ENCODE measurements at regions not wholly inside any gene's neighbourhood (a gene's known extent, or its start where the extent isn't known, plus 50 kb on each side); places are given as distances from the start of the nearest gene placed in this dataset.

GRCh38 chr1:84759756-84760155, 69.5 kb upstream of the SSX2IP start:
- DNase-seq: no peak

DNA sequence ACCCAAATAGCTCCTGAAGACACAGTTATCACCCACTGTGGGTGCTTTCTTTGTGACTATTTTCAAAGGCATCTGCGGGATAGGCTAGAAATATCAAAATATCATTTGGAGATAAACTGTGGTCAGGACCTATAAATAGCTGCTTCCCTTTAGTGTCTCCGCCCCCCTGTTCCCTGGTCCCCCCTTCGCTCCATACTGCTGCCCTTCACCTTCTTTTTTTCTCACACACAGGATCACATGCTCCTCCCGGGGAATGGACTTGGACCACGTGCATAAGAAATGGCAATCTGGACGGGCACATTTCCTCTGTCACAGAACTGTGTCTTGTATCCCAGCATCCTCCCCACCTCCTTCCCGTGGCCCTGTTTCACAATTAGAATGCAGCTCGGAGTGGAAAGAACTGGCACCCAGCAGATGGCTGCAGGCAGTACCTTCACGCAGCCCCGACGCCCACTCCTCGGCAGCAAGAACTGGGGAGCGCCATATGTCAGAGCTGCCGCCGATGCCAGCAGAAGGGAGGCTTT, 68.8 kb upstream of the SSX2IP start:
- DNase-seq: no peak

DNA sequence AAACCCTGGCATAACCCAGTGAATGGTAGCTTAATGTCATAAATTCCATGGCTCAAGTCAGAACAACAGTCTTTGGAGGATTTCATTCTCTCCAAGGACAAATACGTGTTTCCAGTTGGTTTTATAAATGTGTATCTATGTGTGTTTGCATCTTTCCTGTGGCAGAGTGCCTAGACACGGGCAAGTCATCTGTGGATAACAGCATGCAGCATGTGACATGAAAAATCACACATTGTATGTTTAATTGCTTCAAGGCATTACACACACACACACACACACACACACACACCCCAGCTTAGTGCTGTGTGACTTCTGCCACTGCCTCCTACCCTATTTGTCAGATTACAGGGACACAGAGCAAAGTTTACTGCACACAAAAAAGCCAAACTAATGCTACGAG, 68.2 kb upstream of the SSX2IP start:
- no peak for DNase-seq

DNA sequence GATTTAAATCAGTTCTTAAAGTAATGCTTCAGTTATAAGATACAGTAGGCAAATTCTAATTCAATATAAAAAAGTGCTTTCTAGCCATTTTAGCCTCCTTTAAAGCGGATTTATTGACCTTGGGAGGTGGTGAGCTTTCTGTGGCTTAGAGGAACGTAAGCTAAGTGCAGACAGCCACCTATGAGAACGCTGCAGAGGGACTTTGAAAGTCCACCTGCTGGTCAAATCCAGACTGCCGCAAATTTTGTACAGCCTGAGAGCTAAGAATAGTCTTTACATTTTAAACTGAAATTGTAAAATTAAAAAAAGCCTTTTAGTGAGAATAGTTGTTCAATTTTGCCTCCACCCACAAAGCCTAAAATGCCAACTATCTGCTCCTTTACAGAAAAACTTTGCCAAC, 67.0 kb upstream of the SSX2IP start:
- no peak for DNase-seq

- DNase-seq: no peak
Measured at GRCh38 chr1:84756455-84757082, 66.3 kb upstream of the SSX2IP start.

DNA sequence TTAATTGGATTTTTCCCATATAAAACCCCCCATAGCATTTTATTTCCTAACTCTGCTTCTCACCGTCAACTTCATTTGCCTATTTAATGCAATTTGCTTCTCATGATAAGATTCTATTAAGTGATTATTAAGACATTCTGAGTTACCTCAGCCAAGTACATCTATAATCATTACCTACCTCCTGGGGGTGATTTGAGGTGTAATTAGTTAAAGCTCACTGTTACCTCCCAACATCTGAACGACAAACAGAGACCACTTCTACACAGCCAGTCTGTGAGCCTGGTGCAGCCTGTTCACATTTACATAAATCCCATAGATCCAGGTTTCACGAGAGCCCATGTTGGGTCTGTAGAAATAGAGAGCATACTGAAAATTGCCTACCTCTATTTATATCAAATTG, 65.7 kb upstream of the SSX2IP start:
- no peak for DNase-seq

DNA sequence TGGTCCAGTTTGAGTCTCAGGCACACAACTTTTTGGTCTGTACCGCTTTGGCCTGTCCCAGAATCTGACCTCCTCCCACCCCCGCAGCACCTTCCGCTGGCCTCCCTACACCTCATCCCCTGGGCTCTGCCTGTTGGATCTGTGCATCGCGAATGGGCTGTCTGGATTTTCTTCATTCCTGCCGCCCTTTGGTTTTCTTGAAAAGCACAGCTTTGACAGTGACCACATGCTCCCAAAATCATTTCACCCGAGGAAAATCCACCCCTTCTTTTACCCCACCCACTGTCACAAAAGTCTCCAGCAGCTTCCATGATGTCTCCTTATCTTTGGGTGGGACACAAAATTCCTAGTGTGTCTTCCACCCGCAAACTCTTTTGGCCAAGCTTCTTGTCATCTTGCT, 65.0 kb upstream of the SSX2IP start:
- no peak for DNase-seq

GRCh38 chr1:84754386-84754703, 64.1 kb upstream of the SSX2IP start:
- no peak for DNase-seq

- peak; percentile 33 to 82 (median 51) for DNase-seq
Measured at GRCh38 chr1:84753516-84754385, 63.5 kb upstream of the SSX2IP start.

- DNase-seq: no peak
Measured at GRCh38 chr1:84750110-84750730, 60.0 kb upstream of the SSX2IP start.

GRCh38 chr1:84749427-84749826, 59.2 kb upstream of the SSX2IP start:
- peak in 1 of 5 experiments; percentile 46 for DNase-seq

DNA sequence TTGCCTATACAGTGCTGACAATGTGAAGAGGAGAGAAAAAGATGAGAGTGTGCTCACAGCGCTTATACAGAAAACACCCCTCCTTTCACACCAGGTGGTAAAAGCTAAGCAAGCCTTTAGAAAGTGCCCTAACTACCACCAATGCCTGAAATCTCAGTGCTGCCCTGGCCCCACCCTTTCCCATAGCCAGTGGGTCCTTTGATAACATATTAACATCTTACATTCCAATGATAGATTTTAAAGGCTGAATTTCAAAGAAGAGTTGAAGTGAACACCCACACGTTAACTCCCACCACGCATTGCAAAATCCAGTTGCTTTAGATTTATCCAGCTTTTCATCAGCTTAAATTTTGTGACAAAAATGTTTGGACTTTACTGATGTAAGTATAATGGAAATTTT, 58.1 kb upstream of the SSX2IP start:
- no peak for DNase-seq

DNA sequence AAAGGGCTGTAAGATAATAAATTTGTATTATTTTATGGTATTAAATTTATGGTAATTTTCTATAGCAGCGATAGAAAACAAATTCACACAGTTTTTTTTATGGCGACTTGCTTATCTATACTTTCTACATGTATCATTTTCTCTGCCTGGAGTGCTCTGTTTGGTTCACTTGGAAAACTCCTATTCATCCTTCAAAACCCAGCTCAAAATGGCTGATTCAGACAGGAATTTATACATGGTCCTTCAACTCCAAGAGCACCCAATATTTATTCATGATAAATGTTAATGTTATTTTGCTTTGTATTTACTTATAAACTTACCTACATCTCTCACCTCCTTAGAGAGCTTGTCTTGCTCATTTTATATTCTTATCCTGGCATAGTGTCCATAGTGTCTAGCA, 55.6 kb upstream of the SSX2IP start:
- no peak for DNase-seq

DNA sequence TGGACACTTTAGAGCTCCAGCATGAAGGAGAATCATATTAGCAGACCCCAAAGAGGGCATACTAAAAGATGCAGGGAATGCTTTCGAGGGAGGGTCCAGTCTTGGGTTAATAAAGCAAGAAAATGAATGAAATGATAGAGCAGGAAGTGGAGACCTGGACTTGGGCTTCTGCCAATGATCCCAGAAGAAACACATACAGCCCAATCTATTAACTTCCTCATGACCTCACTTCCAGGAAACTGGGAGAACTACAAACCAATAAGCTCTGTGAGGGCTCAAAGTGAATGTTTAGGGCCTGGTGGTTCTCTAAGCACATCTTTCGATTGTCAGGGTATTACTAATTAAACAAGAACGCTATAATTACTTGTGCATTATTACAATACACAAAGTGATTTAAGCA, 53.6 kb upstream of the SSX2IP start:
- no peak for DNase-seq

- DNase-seq: peak in 1 of 5 experiments; percentile 14
Measured at GRCh38 chr1:84742653-84743052, 52.4 kb upstream of the SSX2IP start.

GRCh38 chr1:84740050-84740714, 49.9 kb upstream of the SSX2IP start:
- DNase-seq: no peak

Measured in T-helper 2 cell (primary cell).